ENCODE measurements at regions not wholly inside any gene's neighbourhood (a gene's known extent, or its start where the extent isn't known, plus 50 kb on each side); places are given as distances from the start of the nearest gene placed in this dataset.

GRCh38 chr16:54594601-54595391 lies 308.2 kb upstream of the IRX3 start:
- WGBS (ENCODE audit: extremely low coverage, insufficient coverage, insufficient read length), result no CpG with 5 or more reads among the region's 26 CpGs
- H4K8ac ChIP-seq (ENCODE audit: low read depth, low read length), result no peak overlapping the region
- no peak overlapping the region for H4K12ac ChIP-seq (ENCODE audit: low read depth, low read length)
- H3K27me3 ChIP-seq (ENCODE audit: insufficient read depth, low read length), result no peaks in the 10 kb centered on the region
- H3K9me3 ChIP-seq (ENCODE audit: insufficient read depth, low read depth, low read length), result no peaks in the 10 kb centered on the region
- no peak overlapping the region for H3K4me3 ChIP-seq (ENCODE audit: low read depth, low read length)
- H3K4me2 ChIP-seq (ENCODE audit: low read length), result no peak overlapping the region
- H2AK5ac ChIP-seq (ENCODE audit: low read length), result no peak overlapping the region
- H2BK5ac ChIP-seq (ENCODE audit: low read depth, low read length, poor library complexity), result no peak overlapping the region
- no peak overlapping the region for H2AFZ ChIP-seq (ENCODE audit: insufficient read depth, low read length, poor library complexity)
- no peak overlapping the region for H4K91ac ChIP-seq (ENCODE audit: low read depth, low read length)
- no peak overlapping the region for H2BK120ac ChIP-seq (ENCODE audit: insufficient read depth, low read length, poor library complexity)
- H3K23ac ChIP-seq (ENCODE audit: low read length), result no peak overlapping the region
- H3K4me1 ChIP-seq (ENCODE audit: control insufficient read depth in 1 of 2, insufficient read depth in 2 of 2, low read length in 2 of 2), result no peaks in the 10 kb centered on the region
- no peak overlapping the region for H2BK12ac ChIP-seq (ENCODE audit: low read length)
- no peak overlapping the region for H3K14ac ChIP-seq (ENCODE audit: low read length)
- no peak overlapping the region for H3K18ac ChIP-seq (ENCODE audit: low read length)
- H3K4ac ChIP-seq (ENCODE audit: low read depth, low read length), result no peak overlapping the region
- no peaks in the 10 kb centered on the region for H3K79me2 ChIP-seq (ENCODE audit: control insufficient read depth, insufficient read depth, low read length, poor library complexity)
- H3K79me1 ChIP-seq (ENCODE audit: low read length), result no peaks in the 10 kb centered on the region
- no peak overlapping the region for H3K9ac ChIP-seq (ENCODE audit: low read length)
- no peaks in the 10 kb centered on the region for H3K36me3 ChIP-seq (ENCODE audit: control insufficient read depth in 1 of 2, insufficient read depth in 2 of 2, low read length in 2 of 2)
- DNase-seq, result no peak
- H3K27ac ChIP-seq (ENCODE audit: low read depth, low read length), result no peak overlapping the region

GRCh38 chr16:54591816-54592246 lies 305.2 kb upstream of the IRX3 start:
- DNase-seq, result no peak
- H3K79me1 ChIP-seq (ENCODE audit: low read length), result no peaks in the 10 kb centered on the region
- no peaks in the 10 kb centered on the region for H3K79me2 ChIP-seq (ENCODE audit: control insufficient read depth, insufficient read depth, low read length, poor library complexity)
- H4K91ac ChIP-seq (ENCODE audit: low read depth, low read length), result no peak overlapping the region
- H3K9ac ChIP-seq (ENCODE audit: low read length), result no peak overlapping the region
- no peak overlapping the region for H2BK120ac ChIP-seq (ENCODE audit: insufficient read depth, low read length, poor library complexity)
- no peak overlapping the region for H2BK5ac ChIP-seq (ENCODE audit: low read depth, low read length, poor library complexity)
- no peak overlapping the region for H3K27ac ChIP-seq (ENCODE audit: low read depth, low read length)
- H3K4me2 ChIP-seq (ENCODE audit: low read length), result no peak overlapping the region
- H2AK5ac ChIP-seq (ENCODE audit: low read length), result no peak overlapping the region
- no peak overlapping the region for H4K8ac ChIP-seq (ENCODE audit: low read depth, low read length)
- no peak overlapping the region for H3K18ac ChIP-seq (ENCODE audit: low read length)
- H3K23ac ChIP-seq (ENCODE audit: low read length), result no peak overlapping the region
- no peak overlapping the region for H3K4me3 ChIP-seq (ENCODE audit: low read depth, low read length)
- WGBS (ENCODE audit: extremely low coverage, insufficient coverage, insufficient read length), result no CpG with 5 or more reads among the region's 7 CpGs
- H4K12ac ChIP-seq (ENCODE audit: low read depth, low read length), result no peak overlapping the region
- no peaks in the 10 kb centered on the region for H3K4me1 ChIP-seq (ENCODE audit: control insufficient read depth in 1 of 2, insufficient read depth in 2 of 2, low read length in 2 of 2)
- no peak overlapping the region for H3K14ac ChIP-seq (ENCODE audit: low read length)
- no peak overlapping the region for H3K4ac ChIP-seq (ENCODE audit: low read depth, low read length)
- H2BK12ac ChIP-seq (ENCODE audit: low read length), result no peak overlapping the region
- no peaks in the 10 kb centered on the region for H3K9me3 ChIP-seq (ENCODE audit: insufficient read depth, low read depth, low read length)
- H3K27me3 ChIP-seq (ENCODE audit: insufficient read depth, low read length), result no peaks in the 10 kb centered on the region
- no peak overlapping the region for H2AFZ ChIP-seq (ENCODE audit: insufficient read depth, low read length, poor library complexity)
- H3K36me3 ChIP-seq (ENCODE audit: control insufficient read depth in 1 of 2, insufficient read depth in 2 of 2, low read length in 2 of 2), result no peaks in the 10 kb centered on the region

DNA sequence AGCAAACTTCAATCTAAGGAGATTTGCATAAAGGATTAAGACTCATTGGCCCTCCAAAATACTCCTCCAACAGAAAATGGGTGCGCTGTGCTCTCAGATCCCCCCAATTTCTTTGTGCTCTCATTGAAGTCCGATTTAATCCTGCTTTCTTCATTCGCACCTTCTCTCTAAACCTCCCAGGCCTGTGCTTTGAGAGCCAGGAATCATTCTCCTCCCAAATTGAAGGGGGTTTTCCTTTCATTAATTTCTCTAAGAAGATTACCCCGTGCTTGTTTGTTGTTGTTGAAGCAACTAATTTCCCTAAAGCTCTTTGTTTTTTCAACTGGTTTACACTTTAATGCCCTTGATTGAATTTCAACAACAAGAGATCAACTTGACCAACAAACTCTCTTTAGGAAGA lies 304.2 kb upstream of the IRX3 start:
- Histone ChIP-seq H3K79me2 (ENCODE audit: control insufficient read depth, insufficient read depth, low read length, poor library complexity) (no peaks in the 10 kb centered on the region), H2BK5ac (ENCODE audit: low read depth, low read length, poor library complexity) (no peak overlapping the region), H3K4ac (ENCODE audit: low read depth, low read length) (no peak overlapping the region), H4K91ac (ENCODE audit: low read depth, low read length) (no peak overlapping the region), H3K23ac (ENCODE audit: low read length) (no peak overlapping the region), H3K18ac (ENCODE audit: low read length) (no peak overlapping the region), H3K79me1 (ENCODE audit: low read length) (no peaks in the 10 kb centered on the region), H3K9me3 (ENCODE audit: insufficient read depth, low read depth, low read length) (no peaks in the 10 kb centered on the region), H4K8ac (ENCODE audit: low read depth, low read length) (no peak overlapping the region), H2AK5ac (ENCODE audit: low read length) (no peak overlapping the region), H3K9ac (ENCODE audit: low read length) (no peak overlapping the region), H4K12ac (ENCODE audit: low read depth, low read length) (no peak overlapping the region), H3K36me3 (ENCODE audit: control insufficient read depth in 1 of 2, insufficient read depth in 2 of 2, low read length in 2 of 2) (no peaks in the 10 kb centered on the region), H2BK120ac (ENCODE audit: insufficient read depth, low read length, poor library complexity) (no peak overlapping the region), H3K14ac (ENCODE audit: low read length) (no peak overlapping the region), H3K27ac (ENCODE audit: low read depth, low read length) (no peak overlapping the region), H3K4me2 (ENCODE audit: low read length) (no peak overlapping the region), H3K4me3 (ENCODE audit: low read depth, low read length) (no peak overlapping the region), H2AFZ (ENCODE audit: insufficient read depth, low read length, poor library complexity) (no peak overlapping the region), H3K4me1 (ENCODE audit: control insufficient read depth in 1 of 2, insufficient read depth in 2 of 2, low read length in 2 of 2) (no peaks in the 10 kb centered on the region), H2BK12ac (ENCODE audit: low read length) (no peak overlapping the region), H3K27me3 (ENCODE audit: insufficient read depth, low read length) (no peaks in the 10 kb centered on the region)
- DNase-seq, result no peak
- no CpG with 5 or more reads among the region's 4 CpGs for WGBS (ENCODE audit: extremely low coverage, insufficient coverage, insufficient read length)

DNA sequence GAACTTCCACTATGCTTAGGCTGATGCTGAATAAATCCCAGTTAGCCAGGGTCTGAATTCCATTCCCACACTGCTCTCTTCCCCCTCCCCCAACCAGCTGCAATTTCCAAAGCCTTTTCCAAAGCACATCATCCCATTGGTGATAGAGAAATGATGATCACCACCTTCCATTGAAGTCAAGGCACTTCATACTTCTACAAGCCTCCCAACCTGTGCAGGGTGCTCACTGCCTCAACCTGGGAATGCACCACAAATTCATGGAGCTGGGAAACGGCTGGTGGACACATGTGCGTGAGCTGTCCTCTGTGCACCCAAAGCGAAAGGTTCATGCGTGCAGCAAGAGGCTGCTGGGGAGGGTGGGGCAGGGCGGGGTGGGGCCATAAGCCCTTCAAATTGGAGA lies 302.7 kb upstream of the IRX3 start:
- no peak overlapping the region for H2BK12ac ChIP-seq (ENCODE audit: low read length)
- H3K4me1 ChIP-seq (ENCODE audit: control insufficient read depth in 1 of 2, insufficient read depth in 2 of 2, low read length in 2 of 2), result no peaks in the 10 kb centered on the region
- no peak overlapping the region for H2BK5ac ChIP-seq (ENCODE audit: low read depth, low read length, poor library complexity)
- no CpG with 5 or more reads among the region's 5 CpGs for WGBS (ENCODE audit: extremely low coverage, insufficient coverage, insufficient read length)
- no peak overlapping the region for H3K4me3 ChIP-seq (ENCODE audit: low read depth, low read length)
- no peak overlapping the region for H4K91ac ChIP-seq (ENCODE audit: low read depth, low read length)
- H3K79me2 ChIP-seq (ENCODE audit: control insufficient read depth, insufficient read depth, low read length, poor library complexity), result no peaks in the 10 kb centered on the region
- no peak overlapping the region for H4K8ac ChIP-seq (ENCODE audit: low read depth, low read length)
- no peak overlapping the region for H3K14ac ChIP-seq (ENCODE audit: low read length)
- no peak overlapping the region for H3K18ac ChIP-seq (ENCODE audit: low read length)
- DNase-seq, result no peak
- no peaks in the 10 kb centered on the region for H3K9me3 ChIP-seq (ENCODE audit: insufficient read depth, low read depth, low read length)
- H3K9ac ChIP-seq (ENCODE audit: low read length), result no peak overlapping the region
- H2AK5ac ChIP-seq (ENCODE audit: low read length), result no peak overlapping the region
- no peak overlapping the region for H2BK120ac ChIP-seq (ENCODE audit: insufficient read depth, low read length, poor library complexity)
- no peaks in the 10 kb centered on the region for H3K27me3 ChIP-seq (ENCODE audit: insufficient read depth, low read length)
- no peak overlapping the region for H4K12ac ChIP-seq (ENCODE audit: low read depth, low read length)
- H3K23ac ChIP-seq (ENCODE audit: low read length), result no peak overlapping the region
- no peak overlapping the region for H2AFZ ChIP-seq (ENCODE audit: insufficient read depth, low read length, poor library complexity)
- no peaks in the 10 kb centered on the region for H3K79me1 ChIP-seq (ENCODE audit: low read length)
- no peaks in the 10 kb centered on the region for H3K36me3 ChIP-seq (ENCODE audit: control insufficient read depth in 1 of 2, insufficient read depth in 2 of 2, low read length in 2 of 2)
- H3K27ac ChIP-seq (ENCODE audit: low read depth, low read length), result no peak overlapping the region
- no peak overlapping the region for H3K4ac ChIP-seq (ENCODE audit: low read depth, low read length)
- no peak overlapping the region for H3K4me2 ChIP-seq (ENCODE audit: low read length)

All from trophoblast cell (in vitro differentiated cells and primary cell).